ENCODE measurements at regions not wholly inside any gene's neighbourhood (a gene's known extent, or its start where the extent isn't known, plus 50 kb on each side); places are given as distances from the start of the nearest gene placed in this dataset.

DNA sequence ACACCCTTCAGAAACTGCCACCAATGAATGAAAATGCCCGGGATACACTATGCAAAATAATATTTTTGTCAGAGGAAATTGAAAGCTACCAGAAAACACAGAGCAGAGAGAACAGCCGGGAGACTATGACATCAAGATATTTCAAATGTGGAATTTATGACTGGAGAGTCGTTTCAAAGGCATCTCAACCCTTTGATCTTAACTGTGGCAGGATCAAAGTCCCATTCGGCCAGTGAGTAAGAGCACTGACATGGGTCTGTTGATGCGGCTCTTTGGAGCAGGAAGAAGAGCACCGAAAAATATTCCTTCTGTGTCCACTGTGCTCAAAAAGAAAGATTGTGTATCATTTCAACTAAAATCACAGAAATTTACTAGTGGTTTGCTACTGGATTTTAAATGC lies 201.9 kb downstream of the RFC3 start:
- TF ChIP-seq EZH2 (IDR thresholded peaks at IDR 0.05; ENCODE audit: borderline replicate concordance, low read depth, low read length, severe bottlenecking) (no peak), CTCF (IDR thresholded peaks at IDR 0.05; ENCODE audit: borderline replicate concordance, extremely low read depth, low read length, poor library complexity, severe bottlenecking) (no peak)

Measured in DND-41 (cell line).